Keratinocyte (primary cell): ENCODE measurements at regions not wholly inside any gene's neighbourhood (a gene's known extent, or its start where the extent isn't known, plus 50 kb on each side); places are given as distances from the start of the nearest gene placed in this dataset.

Source experiments
- DNase-seq: peaks from one replicate; pipeline ENCODE4 v3.0.0-alpha.2; 2011; ENCODE audit warnings: low read depth, missing footprints, low spot score
- FAIRE-seq: peaks from 2 replicates; lab custom pipeline; 2011; peaks lifted over from hg19 to GRCh38; lab: Jason Lieb, UNC
- H2AFZ ChIP-seq: 2 replicates; pipeline ENCODE4 v1.6.0; 2012; ENCODE audit warnings: low read length, control low read depth, inconsistent platforms; ENCODE audit not compliant: control insufficient read depth
- H3K27ac ChIP-seq: 2 replicates; pipeline ENCODE4 v1.5.1; 2011; ENCODE audit warnings: low read length; ENCODE audit not compliant: control insufficient read depth, insufficient read depth
- H3K27me3 ChIP-seq: 3 replicates; pipeline ENCODE4 v1.6.0; 2011; ENCODE audit warnings: low read length; ENCODE audit not compliant: control insufficient read depth, insufficient read depth; ENCODE audit errors: extremely low read depth
- H3K36me3 ChIP-seq, 2 experiments: 2 replicates in 1 of 2; 3 replicates in 1 of 2; pipeline ENCODE4 v1.5.1; 2011; ENCODE audit warnings: low read length in 2 of 2, mild to moderate bottlenecking in 1 of 2; ENCODE audit not compliant: control insufficient read depth in 2 of 2, insufficient read depth in 2 of 2; ENCODE audit errors: extremely low read depth in 1 of 2
- H3K4me1 ChIP-seq: 3 replicates; pipeline ENCODE4 v1.5.1; 2011; ENCODE audit warnings: low read length; ENCODE audit not compliant: control insufficient read depth, insufficient read depth; ENCODE audit errors: extremely low read depth
- H3K4me2 ChIP-seq: 3 replicates; pipeline ENCODE4 v1.6.0; 2011; ENCODE audit warnings: low read depth, low read length; ENCODE audit not compliant: control insufficient read depth, insufficient read depth; ENCODE audit errors: extremely low read depth
- H3K4me3 ChIP-seq, 3 experiments: fragments of 200-600 bp in 1 of 3; sonication (generic) in 1 of 3; 2 replicates in 2 of 3; 3 replicates in 1 of 3; pipeline ENCODE4 v1.5.1; 2011 to 2016; ENCODE audit warnings: low read length in 3 of 3, mild to moderate bottlenecking in 3 of 3, control low read depth in 2 of 3, inconsistent platforms in 1 of 3, low read depth in 1 of 3, mixed read lengths in 1 of 3, mixed run types in 1 of 3, moderate library complexity in 1 of 3; ENCODE audit not compliant: control insufficient read depth in 2 of 3, insufficient read depth in 2 of 3; ENCODE audit errors: extremely low read depth in 1 of 3
- H3K79me2 ChIP-seq: 2 replicates; pipeline ENCODE4 v1.6.0; 2012; ENCODE audit warnings: low read length; ENCODE audit not compliant: control insufficient read depth, insufficient read depth
- H3K9ac ChIP-seq: 3 replicates; pipeline ENCODE4 v1.6.0; 2011; ENCODE audit warnings: low read length; ENCODE audit not compliant: control insufficient read depth, insufficient read depth; ENCODE audit errors: extremely low read depth
- H3K9me1 ChIP-seq: 3 replicates; pipeline ENCODE4 v1.6.0; 2011; ENCODE audit warnings: low read length; ENCODE audit not compliant: control insufficient read depth, insufficient read depth; ENCODE audit errors: extremely low read depth
- H3K9me3 ChIP-seq: 2 replicates; pipeline ENCODE4 v1.5.1; 2012; ENCODE audit warnings: low read depth, low read length; ENCODE audit not compliant: control insufficient read depth
- H4K20me1 ChIP-seq: 3 replicates; pipeline ENCODE4 v1.6.0; 2011; ENCODE audit warnings: low read length; ENCODE audit not compliant: control insufficient read depth, insufficient read depth; ENCODE audit errors: extremely low read depth
- CTCF ChIP-seq, 3 experiments: IDR thresholded peaks in 1 of 3; conservative IDR thresholded peaks in 1 of 3; optimal IDR thresholded peaks in 1 of 3; 2 replicates in 2 of 3; 3 replicates in 1 of 3; pipeline versions ENCODE3 to v1.5.1; 2011; ENCODE audit warnings: low read length in 3 of 3, mild to moderate bottlenecking in 3 of 3, moderate library complexity in 2 of 3, control low read depth in 1 of 3, inconsistent platforms in 1 of 3; ENCODE audit not compliant: insufficient read depth in 2 of 3; ENCODE audit errors: extremely low read depth in 1 of 3
- EZH2 ChIP-seq: IDR thresholded peaks from one replicate; pipeline ENCODE4 v1.6.1; 2012; ENCODE audit warnings: inconsistent platforms, mild to moderate bottlenecking, low read length, moderate library complexity
- dilution Hi-C: fragments of 300-500 bp; cut with MboI; formaldehyde crosslinking; loops from one replicate; pipeline ENCODE4 v1.7.0; 2020; ENCODE audit warnings: low sequenced_read_pairs; ENCODE audit not compliant: extremely low pct_ligation_motif_present

- no peaks in the 10 kb centered on the region for H4K20me1 ChIP-seq
- H3K27me3 ChIP-seq = no peaks in the 10 kb centered on the region
- FAIRE-seq (no peak), DNase-seq (no peak)
- dilution Hi-C loops = no loop called here
- no peaks in the 10 kb centered on the region for H3K79me2 ChIP-seq
- H3K27ac ChIP-seq = no peak overlapping the region
- H3K9me1 ChIP-seq = no peaks in the 10 kb centered on the region
- H2AFZ ChIP-seq = no peak overlapping the region
- H3K9ac ChIP-seq = no peak overlapping the region
- H3K36me3 ChIP-seq = no peaks in the 10 kb centered on the region
- no peak for TF ChIP-seq CTCF (optimal IDR thresholded peaks at IDR 0.05 in 1 of 3, IDR thresholded peaks at IDR 0.05 in 1 of 3, conservative IDR thresholded peaks at IDR 0.05 in 1 of 3; ENCODE audit: extremely low read depth in 1 of 3, insufficient read depth in 2 of 3, low read length in 3 of 3)
- no peak for TF ChIP-seq EZH2
- H3K9me3 ChIP-seq = no peaks in the 10 kb centered on the region
- H3K4me2 ChIP-seq = no peak overlapping the region
- no peaks in the 10 kb centered on the region for H3K4me1 ChIP-seq
- no peak overlapping the region for H3K4me3 ChIP-seq
Measured at GRCh38 chr3:7793786-7794185, 707.8 kb upstream of the LMCD1 start.

- no peak overlapping the region for H3K4me3 ChIP-seq
- H4K20me1 ChIP-seq = no peaks in the 10 kb centered on the region
- TF ChIP-seq EZH2 (no peak), CTCF (optimal IDR thresholded peaks at IDR 0.05 in 1 of 3, IDR thresholded peaks at IDR 0.05 in 1 of 3, conservative IDR thresholded peaks at IDR 0.05 in 1 of 3; ENCODE audit: extremely low read depth in 1 of 3, insufficient read depth in 2 of 3, low read length in 3 of 3) (no peak)
- no peaks in the 10 kb centered on the region for H3K27me3 ChIP-seq
- no peaks in the 10 kb centered on the region for H3K79me2 ChIP-seq
- H3K36me3 ChIP-seq = no peaks in the 10 kb centered on the region
- H3K27ac ChIP-seq = no peak overlapping the region
- no peak overlapping the region for H3K4me2 ChIP-seq
- no peaks in the 10 kb centered on the region for H3K9me1 ChIP-seq
- FAIRE-seq (no peak), DNase-seq (no peak)
- H3K9me3 ChIP-seq = no peaks in the 10 kb centered on the region
- no peaks in the 10 kb centered on the region for H3K4me1 ChIP-seq
- no peak overlapping the region for H2AFZ ChIP-seq
- no peak overlapping the region for H3K9ac ChIP-seq
- dilution Hi-C loops = no loop called here
Measured at GRCh38 chr3:7798276-7798675, 703.3 kb upstream of the LMCD1 start.
